Heart left ventricle (tissue), 13 donors: ENCODE measurements at regions not wholly inside any gene's neighbourhood (a gene's known extent, or its start where the extent isn't known, plus 50 kb on each side); places are given as distances from the start of the nearest gene placed in this dataset.

Experiments
- POLR2A ChIP-seq, 2 donors: fragments of 450-650 bp; IDR thresholded peaks; one replicate each; pipeline ENCODE4 v1.6.1; 2017; ENCODE audit warnings: antibody characterized with exemption in 2 of 2, mild to moderate bottlenecking in 2 of 2, moderate library complexity in 2 of 2
- TF ChIP-seq, protein P1 (sequence below), 12 donors: fragments of 200-600 bp; sonication (generic) in 4 of 12; IDR thresholded peaks; one replicate each; pipeline versions ENCODE4 v1.5.0 to v1.8.0; 2018 to 2022; ENCODE audit warnings: antibody characterized with exemption in 12 of 12, mild to moderate bottlenecking in 5 of 12
- donor health status: ischemic (EF 13 %, LVEDD 7.1; RV severe dilation, severe dysfunction).
- donor health status: DM: no; HTN: yes; CAD: no.
- donor health status: DM: no; HTN: no; CAD: no.
- donor health status: ischemic (EF 25% LVEDD 6.9; RV normal size, moderate dysfunction).
- donor health status: ischemic (EF 25% LVEDD 5.7; RV mildly dilated, moderate dysfunction).
- donor health status: ischemic (EF 35%, LVEDD 5.7; RV mildly dilated, moderate dysfunction).
- donor health status: nonischemic (EF 11% LVEDD 7.7; RV severe dilation, severe dysfunction).
- donor health status: DM: yes; HTN: yes; CAD: no.
- donor health status: PGD.
- donor health status: ischemic (EF 29% LVEDD 5.4; RV normal size, mild dysfunction).
- donor health status: nonischemic (EF 23%, LVEDD 6.1; RV moderate dilation, normal function).

DNA sequence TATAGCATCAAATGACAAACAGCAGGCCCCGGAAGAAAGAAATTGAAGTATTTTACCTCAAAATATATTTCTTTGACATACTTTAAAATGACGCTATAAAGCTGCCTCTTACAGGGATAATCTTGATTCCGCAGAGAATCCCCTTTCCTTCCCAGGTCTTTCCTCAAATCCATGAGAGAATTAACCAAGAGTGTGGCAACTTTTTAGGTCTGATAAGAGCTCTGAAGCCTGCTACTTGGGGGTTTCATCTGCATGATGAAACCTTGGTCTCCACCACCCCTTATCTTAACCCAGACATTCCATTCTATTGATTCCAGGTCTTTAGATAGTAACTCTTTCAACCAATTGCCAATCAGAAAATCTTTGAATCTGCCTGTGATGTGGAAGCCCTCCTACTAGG lies 173.8 kb downstream of the CEMIP2 start:
- TF ChIP-seq, protein P1, sequence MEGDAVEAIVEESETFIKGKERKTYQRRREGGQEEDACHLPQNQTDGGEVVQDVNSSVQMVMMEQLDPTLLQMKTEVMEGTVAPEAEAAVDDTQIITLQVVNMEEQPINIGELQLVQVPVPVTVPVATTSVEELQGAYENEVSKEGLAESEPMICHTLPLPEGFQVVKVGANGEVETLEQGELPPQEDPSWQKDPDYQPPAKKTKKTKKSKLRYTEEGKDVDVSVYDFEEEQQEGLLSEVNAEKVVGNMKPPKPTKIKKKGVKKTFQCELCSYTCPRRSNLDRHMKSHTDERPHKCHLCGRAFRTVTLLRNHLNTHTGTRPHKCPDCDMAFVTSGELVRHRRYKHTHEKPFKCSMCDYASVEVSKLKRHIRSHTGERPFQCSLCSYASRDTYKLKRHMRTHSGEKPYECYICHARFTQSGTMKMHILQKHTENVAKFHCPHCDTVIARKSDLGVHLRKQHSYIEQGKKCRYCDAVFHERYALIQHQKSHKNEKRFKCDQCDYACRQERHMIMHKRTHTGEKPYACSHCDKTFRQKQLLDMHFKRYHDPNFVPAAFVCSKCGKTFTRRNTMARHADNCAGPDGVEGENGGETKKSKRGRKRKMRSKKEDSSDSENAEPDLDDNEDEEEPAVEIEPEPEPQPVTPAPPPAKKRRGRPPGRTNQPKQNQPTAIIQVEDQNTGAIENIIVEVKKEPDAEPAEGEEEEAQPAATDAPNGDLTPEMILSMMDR (IDR thresholded peaks at IDR 0.05): no peak
- no peak for TF ChIP-seq POLR2A (IDR thresholded peaks at IDR 0.05)
